Adipocyte (in vitro differentiated cells): ENCODE measurements at regions not wholly inside any gene's neighbourhood (a gene's known extent, or its start where the extent isn't known, plus 50 kb on each side); places are given as distances from the start of the nearest gene placed in this dataset.
"Not testable (repeated sequence)": the region's sequence is repeated elsewhere in the genome, so short reads cannot be mapped to it uniquely, and the experiment has no call there.

Experiments used
- DNase-seq: peaks from one replicate; pipeline ENCODE4 v3.0.0-alpha.2; 2015; ENCODE audit warnings: low read depth
- H3K27me3 ChIP-seq: replicated peaks from 2 replicates; pipeline ENCODE4 v1.7.0; 2013; ENCODE audit warnings: mild to moderate bottlenecking, low read length, moderate library complexity; ENCODE audit not compliant: control insufficient read depth, insufficient read depth
- H3K36me3 ChIP-seq: 2 replicates; pipeline ENCODE4 v1.7.0; 2013; ENCODE audit warnings: low read length, mild to moderate bottlenecking, moderate library complexity; ENCODE audit not compliant: control insufficient read depth, insufficient read depth, severe bottlenecking
- H3K4me1 ChIP-seq: 2 replicates; pipeline ENCODE4 v1.7.0; 2013; ENCODE audit warnings: mild to moderate bottlenecking, low read length, moderate library complexity; ENCODE audit not compliant: control insufficient read depth, insufficient read depth
- H3K4me3 ChIP-seq: 2 replicates; pipeline ENCODE4 v1.7.0; 2013; ENCODE audit warnings: mild to moderate bottlenecking, low read length, moderate library complexity
- H3K9ac ChIP-seq: 2 replicates; pipeline ENCODE4 v1.7.0; 2013; ENCODE audit warnings: mild to moderate bottlenecking, low read length, moderate library complexity
- H3K9me3 ChIP-seq: 2 replicates; pipeline ENCODE4 v1.7.0; 2013; ENCODE audit warnings: mild to moderate bottlenecking, low read length, moderate library complexity; ENCODE audit not compliant: control insufficient read depth

DNA sequence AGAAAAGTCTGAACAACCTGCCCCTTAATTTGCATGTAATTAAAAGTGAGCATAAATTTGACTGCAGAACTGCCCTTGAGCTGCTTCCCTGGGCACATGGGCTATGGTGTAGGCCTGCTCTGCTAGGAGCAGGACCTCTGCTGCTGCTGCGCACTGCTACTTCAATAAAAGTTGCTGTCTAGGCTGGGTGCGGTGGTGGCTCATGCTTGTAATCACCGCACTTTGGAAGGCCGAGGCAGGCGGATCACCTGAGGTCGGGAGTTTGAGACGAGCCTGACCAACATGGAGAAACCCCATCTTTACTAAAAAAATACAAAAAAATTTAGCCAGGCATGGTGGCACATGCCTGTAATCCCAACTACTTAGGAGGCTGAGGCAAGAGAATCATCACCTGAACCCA is 355.7 kb downstream of the KCNJ2 start:
- not testable (repeated sequence) for H3K4me1 ChIP-seq, H3K4me3 ChIP-seq, H3K9ac ChIP-seq, H3K9me3 ChIP-seq, H3K36me3 ChIP-seq, H3K27me3 ChIP-seq, DNase-seq

DNA sequence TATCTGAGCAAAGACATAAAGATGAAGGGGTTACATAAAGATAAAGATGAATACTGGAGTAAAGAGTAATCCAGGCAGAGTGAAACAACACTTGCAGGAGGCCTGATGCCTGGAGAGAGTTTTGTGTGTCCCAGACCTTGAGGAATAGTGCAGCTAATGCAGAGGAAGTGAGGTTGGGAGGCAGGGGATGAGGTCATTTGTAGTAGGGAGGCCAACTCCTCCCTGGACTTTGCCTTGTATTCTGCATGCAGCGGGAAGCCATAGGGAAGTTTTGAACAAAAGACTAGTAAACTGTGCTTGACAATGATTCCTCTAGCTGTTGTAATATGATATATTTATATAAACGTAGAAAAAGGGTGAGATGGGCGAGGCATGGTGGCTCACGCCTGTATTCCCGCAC is 356.6 kb downstream of the KCNJ2 start:
- no peak overlapping the region for H3K4me3 ChIP-seq
- H3K27me3 ChIP-seq = no peaks in the 10 kb centered on the region
- H3K9ac ChIP-seq = no peak overlapping the region
- no peaks in the 10 kb centered on the region for H3K36me3 ChIP-seq
- H3K4me1 ChIP-seq = peaks cover 6% of the 10 kb centered on the region
- no peak for DNase-seq
- no peaks in the 10 kb centered on the region for H3K9me3 ChIP-seq

DNA sequence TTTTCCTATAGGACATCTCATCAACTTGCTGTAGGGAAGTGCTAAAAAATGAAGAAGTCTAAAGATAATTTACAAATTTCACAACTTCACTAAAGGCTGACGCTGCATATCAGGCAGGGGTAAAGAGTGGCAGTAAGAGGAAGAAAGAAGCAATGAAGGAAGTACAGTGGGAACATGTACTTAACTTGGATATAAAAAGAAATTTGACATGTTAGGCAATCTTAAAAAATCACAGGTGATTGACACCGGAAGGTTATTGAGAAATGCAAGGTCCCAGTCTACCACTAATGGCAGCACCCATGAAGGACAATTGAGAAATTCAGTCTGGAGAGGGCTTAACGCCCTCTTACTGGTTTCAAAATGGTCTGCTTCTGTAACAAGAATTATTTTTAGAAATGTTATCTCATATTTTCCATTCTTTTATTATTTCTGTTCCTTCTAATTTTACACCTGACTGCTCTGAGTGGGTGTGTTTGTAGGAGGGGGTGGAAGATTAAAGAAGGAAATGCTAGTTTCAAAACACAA is 358.1 kb downstream of the KCNJ2 start:
- H3K9me3 ChIP-seq = peaks cover 4% of the 10 kb centered on the region
- H3K36me3 ChIP-seq = no peaks in the 10 kb centered on the region
- no peak for DNase-seq
- no peak overlapping the region for H3K4me3 ChIP-seq
- H3K9ac ChIP-seq = no peak overlapping the region
- no peaks in the 10 kb centered on the region for H3K27me3 ChIP-seq
- H3K4me1 ChIP-seq = no peaks in the 10 kb centered on the region

DNA sequence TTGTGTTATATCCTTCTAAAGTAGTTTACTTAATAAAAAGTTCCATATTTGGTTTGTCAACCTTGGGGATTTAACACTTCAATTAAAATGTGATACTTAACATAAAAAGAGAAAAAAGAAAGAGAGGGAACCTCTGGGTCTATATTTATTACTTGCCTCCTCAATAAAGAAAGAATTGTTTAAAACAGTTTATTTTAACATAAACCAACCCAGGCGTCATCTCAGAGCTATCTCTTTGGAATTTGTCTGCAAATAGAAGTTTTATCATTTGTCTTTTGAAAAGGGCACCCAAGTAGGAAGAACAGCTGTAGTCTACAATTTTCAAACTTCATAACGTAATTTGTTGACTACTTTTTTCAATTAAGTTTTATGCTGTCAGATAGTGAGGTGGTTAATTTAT is 364.1 kb downstream of the KCNJ2 start:
- Histone ChIP-seq H3K4me1 (no peaks in the 10 kb centered on the region), H3K9ac (no peak overlapping the region), H3K9me3 (peaks cover 4% of the 10 kb centered on the region), H3K27me3 (no peaks in the 10 kb centered on the region), H3K4me3 (no peak overlapping the region), H3K36me3 (no peaks in the 10 kb centered on the region)
- DNase-seq = no peak

DNA sequence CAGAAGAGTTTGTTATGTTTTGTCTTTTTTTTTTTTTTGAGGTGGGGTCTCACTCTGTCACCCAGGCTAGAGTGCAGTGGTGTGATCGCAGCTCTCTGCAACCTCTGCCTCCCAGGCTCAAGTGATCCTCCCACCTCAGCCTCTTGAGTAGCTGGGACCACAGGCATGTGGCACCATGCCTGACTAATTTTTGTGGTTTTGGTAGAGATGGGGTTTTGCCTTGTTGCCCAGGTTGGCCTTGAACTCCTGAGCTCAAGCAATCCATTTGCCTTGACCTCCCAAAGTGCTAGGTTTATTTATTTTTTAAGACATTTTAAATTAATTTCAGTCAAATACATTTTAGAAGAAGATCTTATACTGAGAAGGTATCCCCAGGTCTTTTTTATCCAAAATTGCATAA is 366.7 kb downstream of the KCNJ2 start:
- Histone ChIP-seq H3K4me3 (no peak overlapping the region), H3K9ac (no peak overlapping the region), H3K36me3 (no peaks in the 10 kb centered on the region), H3K4me1 (no peaks in the 10 kb centered on the region), H3K9me3 (peaks cover 4% of the 10 kb centered on the region), H3K27me3 (no peaks in the 10 kb centered on the region)
- no peak for DNase-seq

DNA sequence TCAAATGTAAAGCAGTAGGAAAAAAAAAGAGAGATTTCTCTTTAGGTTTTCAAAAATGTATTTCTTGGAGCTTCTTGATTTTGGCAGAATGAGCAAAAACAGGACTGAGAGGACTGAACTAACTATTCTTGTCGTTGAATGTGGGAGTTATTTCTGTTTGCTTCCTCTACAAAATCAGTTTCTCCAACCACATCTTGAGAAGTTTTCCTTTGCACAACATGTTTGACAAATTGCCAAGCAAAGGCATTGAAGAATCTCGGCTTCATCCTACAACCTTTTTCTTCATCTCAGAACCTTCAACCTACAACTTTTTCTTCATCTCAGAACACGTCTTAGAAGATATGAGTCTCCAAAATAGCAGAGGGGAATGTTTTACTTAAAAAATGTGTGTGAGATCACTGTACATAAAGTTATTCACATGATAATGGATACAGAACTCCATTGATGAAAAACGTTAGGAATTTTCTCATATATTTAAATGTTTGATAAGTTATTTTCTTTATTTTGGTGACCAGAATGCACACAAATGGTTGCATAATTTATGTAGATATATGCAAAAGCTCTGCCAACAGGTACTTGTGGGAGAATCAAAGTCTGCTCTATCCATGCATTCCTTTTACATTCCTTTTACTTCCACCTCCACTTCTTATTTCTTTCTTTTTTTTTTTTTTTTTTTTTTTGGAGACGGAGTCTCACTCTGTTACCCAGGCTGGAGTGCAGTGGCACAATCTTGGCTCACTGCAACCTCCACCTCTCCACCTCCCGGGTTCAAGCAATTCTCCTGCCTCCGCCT is 370.0 kb downstream of the KCNJ2 start:
- Histone ChIP-seq H3K4me1 (no peaks in the 10 kb centered on the region), H3K9ac (no peak overlapping the region), H3K4me3 (no peak overlapping the region), H3K36me3 (no peaks in the 10 kb centered on the region), H3K27me3 (no peaks in the 10 kb centered on the region), H3K9me3 (no peaks in the 10 kb centered on the region)
- no peak for DNase-seq

DNA sequence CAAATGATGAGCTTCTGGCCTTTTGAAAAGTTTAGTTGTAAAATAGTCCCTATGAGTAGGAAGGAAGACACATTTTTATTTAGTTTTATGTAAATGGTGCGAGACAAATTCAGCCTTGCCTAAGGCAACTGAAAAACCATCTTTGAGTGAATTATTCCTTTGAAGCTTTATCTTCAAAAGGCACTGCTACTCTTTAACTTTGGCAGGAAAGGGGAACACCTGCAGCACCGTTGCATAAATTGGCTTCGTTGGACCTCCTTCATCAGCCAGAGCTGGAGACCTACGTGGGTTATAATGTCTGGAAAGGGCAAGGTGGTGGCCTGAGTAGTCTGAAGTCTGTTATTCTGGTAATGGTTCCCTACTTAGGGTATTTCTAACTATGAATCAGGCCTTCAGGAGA is 373.5 kb downstream of the KCNJ2 start:
- Histone ChIP-seq H3K4me1 (no peaks in the 10 kb centered on the region), H3K9me3 (no peaks in the 10 kb centered on the region), H3K27me3 (no peaks in the 10 kb centered on the region), H3K4me3 (no peak overlapping the region), H3K9ac (no peak overlapping the region), H3K36me3 (no peaks in the 10 kb centered on the region)
- no peak for DNase-seq

DNA sequence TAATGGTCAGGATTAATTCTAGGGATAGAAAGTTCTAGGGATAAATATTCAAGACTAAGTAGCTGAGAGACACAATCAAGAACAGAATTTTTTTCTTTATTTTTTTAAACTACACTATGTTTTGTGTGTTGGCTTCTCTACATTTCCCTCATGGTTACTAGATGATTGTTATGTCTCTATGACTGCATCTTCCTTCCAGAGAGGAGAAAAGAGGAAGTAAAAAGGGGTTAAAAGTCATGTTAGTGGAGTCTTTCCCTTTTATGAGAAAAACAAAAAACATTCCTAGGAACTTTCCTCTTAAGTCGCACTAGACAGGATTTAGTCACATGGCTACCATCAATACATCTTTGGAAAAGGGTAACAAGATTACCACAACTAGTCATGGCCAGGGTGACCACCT is 375.0 kb downstream of the KCNJ2 start:
- Histone ChIP-seq H3K27me3 (no peaks in the 10 kb centered on the region), H3K9me3 (no peaks in the 10 kb centered on the region), H3K4me3 (no peak overlapping the region), H3K36me3 (no peaks in the 10 kb centered on the region), H3K9ac (no peak overlapping the region), H3K4me1 (no peaks in the 10 kb centered on the region)
- DNase-seq = no peak

DNA sequence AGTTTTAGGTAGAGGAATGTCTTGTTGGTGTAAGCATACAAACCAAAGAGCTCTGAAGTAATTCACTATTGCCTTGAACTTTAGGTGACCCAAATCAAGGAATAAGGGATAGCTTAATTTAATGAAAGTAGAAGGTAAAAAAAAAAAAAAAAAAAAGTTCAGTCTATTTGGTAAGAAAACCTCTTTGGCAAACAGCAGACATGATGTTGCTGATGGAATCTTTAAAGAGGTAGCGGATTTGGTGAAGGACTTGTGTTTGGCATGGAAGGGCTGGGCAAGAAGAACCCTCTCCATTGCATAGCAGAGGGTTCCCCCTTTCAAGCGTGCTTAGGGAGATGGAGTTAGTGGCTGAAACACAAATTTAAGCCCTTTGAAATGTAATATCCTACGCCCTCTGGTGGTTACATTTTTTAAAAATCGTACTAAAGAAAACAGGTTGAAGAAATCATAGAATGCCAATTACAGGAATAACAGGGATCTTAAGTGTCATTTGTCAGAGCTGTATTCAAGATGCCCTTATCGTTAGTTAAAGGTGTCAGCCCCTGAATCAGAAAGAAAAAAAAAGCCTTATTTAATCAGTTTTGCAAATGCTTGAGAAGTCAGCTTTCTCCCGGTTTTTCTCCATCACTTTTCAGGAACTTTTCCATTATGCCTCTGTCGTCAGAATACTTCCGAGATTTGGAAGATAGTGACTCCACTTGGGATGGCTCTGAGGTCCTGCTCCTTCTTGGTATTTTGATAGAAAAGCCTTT is 383.1 kb downstream of the KCNJ2 start:
- H3K9me3 ChIP-seq = no peaks in the 10 kb centered on the region
- H3K36me3 ChIP-seq = no peaks in the 10 kb centered on the region
- H3K27me3 ChIP-seq = no peaks in the 10 kb centered on the region
- no peak overlapping the region for H3K9ac ChIP-seq
- no peak overlapping the region for H3K4me3 ChIP-seq
- no peaks in the 10 kb centered on the region for H3K4me1 ChIP-seq
- DNase-seq = peak; percentile 85

DNA sequence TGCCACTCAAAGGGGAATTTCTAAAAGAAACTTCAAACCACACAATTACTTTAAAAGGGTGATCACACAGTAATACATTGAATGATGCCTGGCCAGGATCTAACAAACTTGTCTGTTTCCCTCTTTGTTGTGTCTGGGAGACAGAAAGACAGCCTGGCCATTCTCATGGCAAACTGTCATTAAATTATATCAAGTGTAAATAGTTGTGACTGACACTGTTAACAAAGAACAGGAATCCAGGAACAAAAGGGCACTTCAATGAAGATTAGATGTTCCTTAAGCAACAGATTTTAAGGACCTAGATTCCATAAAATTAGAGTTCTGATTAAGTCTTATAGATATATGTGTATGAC is 383.6 kb downstream of the KCNJ2 start:
- no peak overlapping the region for H3K9ac ChIP-seq
- H3K4me1 ChIP-seq = no peaks in the 10 kb centered on the region
- H3K4me3 ChIP-seq = no peak overlapping the region
- DNase-seq = no peak
- H3K27me3 ChIP-seq = no peaks in the 10 kb centered on the region
- H3K36me3 ChIP-seq = no peaks in the 10 kb centered on the region
- no peaks in the 10 kb centered on the region for H3K9me3 ChIP-seq

DNA sequence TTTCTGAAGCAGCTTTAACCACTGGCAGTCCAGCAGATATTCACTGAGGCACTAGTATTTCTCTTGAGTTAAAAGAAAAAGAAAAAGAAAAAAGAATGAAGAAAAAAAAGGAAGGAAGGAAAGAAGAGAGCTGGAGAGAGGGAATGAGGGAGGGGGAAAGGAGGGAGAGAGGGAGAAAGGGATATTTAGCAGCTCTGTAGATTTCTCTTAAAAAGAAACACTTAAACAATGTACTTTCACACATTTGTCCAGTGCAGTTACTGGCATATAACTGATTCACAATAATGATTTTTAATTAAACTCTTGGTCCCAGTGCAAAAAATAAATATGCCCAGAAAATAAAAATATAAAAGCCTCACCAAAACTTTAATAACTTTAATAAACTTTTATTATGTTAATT is 386.4 kb downstream of the KCNJ2 start:
- Histone ChIP-seq H3K36me3 (no peaks in the 10 kb centered on the region), H3K4me1 (no peaks in the 10 kb centered on the region), H3K9ac (no peak overlapping the region), H3K9me3 (no peaks in the 10 kb centered on the region), H3K4me3 (no peak overlapping the region), H3K27me3 (no peaks in the 10 kb centered on the region)
- DNase-seq = no peak
